ENCODE measurements at regions not wholly inside any gene's neighbourhood (a gene's known extent, or its start where the extent isn't known, plus 50 kb on each side); places are given as distances from the start of the nearest gene placed in this dataset.

DNA sequence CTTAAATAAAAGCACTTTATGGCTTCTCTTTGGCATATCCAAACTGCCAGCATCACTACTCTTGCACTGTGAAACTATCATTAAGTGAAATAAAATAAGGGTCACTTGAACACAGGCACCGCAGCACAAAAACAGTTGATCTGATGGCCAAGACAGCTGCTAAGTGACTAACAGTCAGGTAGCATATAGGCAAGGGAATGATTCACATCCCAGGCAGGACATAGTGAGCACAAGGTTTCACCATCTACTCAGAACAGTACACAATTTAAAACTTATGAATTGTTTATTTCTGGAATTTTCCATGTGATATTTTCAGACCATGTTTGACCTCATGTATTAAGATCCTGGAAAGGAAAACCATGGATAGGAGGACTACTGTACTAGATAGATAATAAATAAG, 214.2 kb downstream of the MREG start:
- TF ChIP-seq POLR2A (IDR thresholded peaks at IDR 0.05): no peak
- TF ChIP-seq, protein P1, sequence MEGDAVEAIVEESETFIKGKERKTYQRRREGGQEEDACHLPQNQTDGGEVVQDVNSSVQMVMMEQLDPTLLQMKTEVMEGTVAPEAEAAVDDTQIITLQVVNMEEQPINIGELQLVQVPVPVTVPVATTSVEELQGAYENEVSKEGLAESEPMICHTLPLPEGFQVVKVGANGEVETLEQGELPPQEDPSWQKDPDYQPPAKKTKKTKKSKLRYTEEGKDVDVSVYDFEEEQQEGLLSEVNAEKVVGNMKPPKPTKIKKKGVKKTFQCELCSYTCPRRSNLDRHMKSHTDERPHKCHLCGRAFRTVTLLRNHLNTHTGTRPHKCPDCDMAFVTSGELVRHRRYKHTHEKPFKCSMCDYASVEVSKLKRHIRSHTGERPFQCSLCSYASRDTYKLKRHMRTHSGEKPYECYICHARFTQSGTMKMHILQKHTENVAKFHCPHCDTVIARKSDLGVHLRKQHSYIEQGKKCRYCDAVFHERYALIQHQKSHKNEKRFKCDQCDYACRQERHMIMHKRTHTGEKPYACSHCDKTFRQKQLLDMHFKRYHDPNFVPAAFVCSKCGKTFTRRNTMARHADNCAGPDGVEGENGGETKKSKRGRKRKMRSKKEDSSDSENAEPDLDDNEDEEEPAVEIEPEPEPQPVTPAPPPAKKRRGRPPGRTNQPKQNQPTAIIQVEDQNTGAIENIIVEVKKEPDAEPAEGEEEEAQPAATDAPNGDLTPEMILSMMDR (IDR thresholded peaks at IDR 0.05): no peak

Measured in body of pancreas (tissue), 4 donors.